ENCODE measurements at regions not wholly inside any gene's neighbourhood (a gene's known extent, or its start where the extent isn't known, plus 50 kb on each side); places are given as distances from the start of the nearest gene placed in this dataset.

GRCh38 chr12:88880051-88880450 is 299.8 kb upstream of the KITLG start:
- WGBS (ENCODE audit: missing lambda C conversion rate) = 38% methylated on average over 2 of the region's 2 CpGs
- CTCF ChIA-PET = interaction anchor here (0.8 kb wide), 1 partner anchor 10 kb away, joined by 3 read pairs; no protein-coding TSS in a partner anchor
- Histone ChIP-seq H3K27ac (no peak overlapping the region), H3K4me3 (no peak overlapping the region), H3K9me3 (no peaks in the 10 kb centered on the region), H3K4me2 (no peak overlapping the region), H3K4me1 (no peaks in the 10 kb centered on the region)
- ATAC-seq = no peak
- FAIRE-seq = no peak
- DNase-seq (ENCODE audit: low read depth in 1 of 2, low spot score in 1 of 2) = no peak
- TF ChIP-seq RCOR1 (IDR thresholded peaks at IDR 0.05; ENCODE audit: low read depth, low read length) (no peak), REST (IDR thresholded peaks at IDR 0.05) (no peak), MAFK (IDR thresholded peaks at IDR 0.05; ENCODE audit: partially characterized antibody) (no peak), ESRRA (IDR thresholded peaks at IDR 0.05; ENCODE audit: borderline replicate concordance, low read length) (no peak), POLR2A (IDR thresholded peaks at IDR 0.05; ENCODE audit: low read length) (no peak), CBX8 (IDR thresholded peaks at IDR 0.05) (no peak), FOXS1 (CRISPR knock-in tag; IDR thresholded peaks at IDR 0.05) (no peak), CHD2 (IDR thresholded peaks at IDR 0.05; ENCODE audit: low read length, partially characterized antibody) (no peak), JUN (IDR thresholded peaks at IDR 0.05) (no peak), TP53 (CRISPR knock-in tag; IDR thresholded peaks at IDR 0.05) (no peak), RFX5 (IDR thresholded peaks at IDR 0.05) (no peak), TFCP2L1 (CRISPR knock-in tag; IDR thresholded peaks at IDR 0.05) (no peak), FOSB (CRISPR knock-in tag; IDR thresholded peaks at IDR 0.05) (no peak), E2F6 (IDR thresholded peaks at IDR 0.05; ENCODE audit: borderline replicate concordance, low read depth) (no peak), CTCF (IDR thresholded peaks at IDR 0.05) (no peak), USF2 (IDR thresholded peaks at IDR 0.05) (no peak), NR3C1 (IDR thresholded peaks at IDR 0.05) (no peak), RAD21 (conservative IDR thresholded peaks at IDR 0.05 in 1 of 2, IDR thresholded peaks at IDR 0.05 in 1 of 2) (no peak)
- POLR2A ChIA-PET = no interaction called here

GRCh38 chr12:88878295-88878694 is 298.0 kb upstream of the KITLG start:
- 48% methylated on average over 2 of the region's 2 CpGs for WGBS (ENCODE audit: missing lambda C conversion rate)
- H3K4me1 ChIP-seq = no peaks in the 10 kb centered on the region
- DNase-seq (ENCODE audit: low read depth in 1 of 2, low spot score in 1 of 2) (no peak), FAIRE-seq (no peak), ATAC-seq (no peak)
- no peak overlapping the region for H3K4me3 ChIP-seq
- CTCF ChIA-PET = no interaction called here
- no peak for TF ChIP-seq TFCP2L1 (CRISPR knock-in tag; IDR thresholded peaks at IDR 0.05)
- TF ChIP-seq PBX3 (IDR thresholded peaks at IDR 0.05) = no peak
- TF ChIP-seq SREBF2 (IDR thresholded peaks at IDR 0.05) = no peak
- no peak for TF ChIP-seq ZNF302 (CRISPR knock-in tag; IDR thresholded peaks at IDR 0.05)
- H3K4me2 ChIP-seq = no peak overlapping the region
- POLR2A ChIA-PET = no interaction called here
- H3K27ac ChIP-seq = no peak overlapping the region
- H3K9me3 ChIP-seq = no peaks in the 10 kb centered on the region
